A673 (cell line): ENCODE measurements at regions not wholly inside any gene's neighbourhood (a gene's known extent, or its start where the extent isn't known, plus 50 kb on each side); places are given as distances from the start of the nearest gene placed in this dataset.

Experiments
- BruUV-seq: library from RNA; stranded (reverse); fragments of 400-500 nt; replicated peaks from 2 replicates; lab custom pipeline; 2021; lab: Mats Ljungman, UMichigan
- CTCF ChIA-PET: fragments of 300-600 bp; sonication (Branson Sonifier 250); formaldehyde crosslinking; loops from one replicate; lab custom pipeline; 2022; ENCODE audit warnings: antibody characterized with exemption; lab: Charles Lee
- POLR2A ChIA-PET: fragments of 300-600 bp; sonication (Branson Sonifier 250); formaldehyde crosslinking; loops from one replicate; lab custom pipeline; 2022; ENCODE audit warnings: antibody characterized with exemption; ENCODE audit not compliant: low non-redundant PET; lab: Charles Lee
- DNase-seq: peaks from one replicate; pipeline ENCODE4 v3.0.0-alpha.2; 2015; ENCODE audit warnings: low spot score
- H3K27ac ChIP-seq: fragments of 200-600 bp; sonication (generic); 2 replicates; pipeline ENCODE4 v1.5.1; 2016; ENCODE audit warnings: mixed run types, low read depth, mild to moderate bottlenecking, mixed read lengths, antibody characterized with exemption, low read length; ENCODE audit not compliant: poor library complexity, severe bottlenecking
- H3K27me3 ChIP-seq: fragments of 200-600 bp; sonication (generic); replicated peaks from 2 replicates; pipeline ENCODE4 v1.6.1; 2017; ENCODE audit warnings: mixed run types, low read depth, mild to moderate bottlenecking, mixed read lengths, antibody characterized with exemption, low read length; ENCODE audit not compliant: insufficient read depth, poor library complexity
- H3K36me3 ChIP-seq: fragments of 200-600 bp; sonication (generic); 2 replicates; pipeline ENCODE4 v1.6.1; 2016; ENCODE audit warnings: mixed run types, mild to moderate bottlenecking, mixed read lengths, antibody characterized with exemption, low read length; ENCODE audit not compliant: insufficient read depth, poor library complexity, severe bottlenecking
- H3K4me1 ChIP-seq: fragments of 200-600 bp; sonication (generic); 2 replicates; pipeline ENCODE4 v1.6.1; 2017; ENCODE audit warnings: mixed run types, mild to moderate bottlenecking, mixed read lengths, antibody characterized with exemption, low read length; ENCODE audit not compliant: insufficient read depth, poor library complexity, severe bottlenecking
- H3K4me3 ChIP-seq: fragments of 200-600 bp; sonication (generic); 2 replicates; pipeline ENCODE4 v1.5.1; 2016; ENCODE audit warnings: low read depth, mixed run types, mild to moderate bottlenecking, mixed read lengths, low read length; ENCODE audit not compliant: poor library complexity, severe bottlenecking
- H3K9me3 ChIP-seq: fragments of 200-600 bp; sonication (generic); 2 replicates; pipeline ENCODE4 v1.6.1; 2016; ENCODE audit warnings: mixed run types, low read depth, mild to moderate bottlenecking, mixed read lengths, antibody characterized with exemption, low read length; ENCODE audit not compliant: poor library complexity, severe bottlenecking
- EZH2 ChIP-seq: fragments of 200-600 bp; sonication (generic); IDR thresholded peaks from 2 replicates; pipeline ENCODE4 v1.6.1; 2017; ENCODE audit warnings: borderline replicate concordance, low read depth, mild to moderate bottlenecking, mixed read lengths, antibody characterized with exemption, low read length; ENCODE audit not compliant: poor library complexity, severe bottlenecking
- intact Hi-C: fragments of 100-400 bp; cut with micrococcal nuclease; formaldehyde crosslinking; loops from one replicate; pipeline ENCODE4 v1.10.0; 2022; ENCODE audit not compliant: unreplicated experiment
- TF ChIP-seq, protein P1 (sequence below): fragments of 300-800, 200-600 bp; sonication (generic); conservative IDR thresholded peaks from 2 replicates; pipeline ENCODE4 v1.5.1; 2017; ENCODE audit warnings: low read depth, mild to moderate bottlenecking, antibody characterized with exemption, low read length, moderate library complexity, mixed read lengths

- H3K9me3 ChIP-seq = no peaks in the 10 kb centered on the region
- no peak for DNase-seq
- peaks cover 13% of the 10 kb centered on the region for H3K27me3 ChIP-seq
- TF ChIP-seq, protein P1, sequence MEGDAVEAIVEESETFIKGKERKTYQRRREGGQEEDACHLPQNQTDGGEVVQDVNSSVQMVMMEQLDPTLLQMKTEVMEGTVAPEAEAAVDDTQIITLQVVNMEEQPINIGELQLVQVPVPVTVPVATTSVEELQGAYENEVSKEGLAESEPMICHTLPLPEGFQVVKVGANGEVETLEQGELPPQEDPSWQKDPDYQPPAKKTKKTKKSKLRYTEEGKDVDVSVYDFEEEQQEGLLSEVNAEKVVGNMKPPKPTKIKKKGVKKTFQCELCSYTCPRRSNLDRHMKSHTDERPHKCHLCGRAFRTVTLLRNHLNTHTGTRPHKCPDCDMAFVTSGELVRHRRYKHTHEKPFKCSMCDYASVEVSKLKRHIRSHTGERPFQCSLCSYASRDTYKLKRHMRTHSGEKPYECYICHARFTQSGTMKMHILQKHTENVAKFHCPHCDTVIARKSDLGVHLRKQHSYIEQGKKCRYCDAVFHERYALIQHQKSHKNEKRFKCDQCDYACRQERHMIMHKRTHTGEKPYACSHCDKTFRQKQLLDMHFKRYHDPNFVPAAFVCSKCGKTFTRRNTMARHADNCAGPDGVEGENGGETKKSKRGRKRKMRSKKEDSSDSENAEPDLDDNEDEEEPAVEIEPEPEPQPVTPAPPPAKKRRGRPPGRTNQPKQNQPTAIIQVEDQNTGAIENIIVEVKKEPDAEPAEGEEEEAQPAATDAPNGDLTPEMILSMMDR = no peak
- no peak for TF ChIP-seq EZH2
- CTCF ChIA-PET = no interaction called here
- H3K27ac ChIP-seq = no peak overlapping the region
- no peak overlapping the region for H3K4me3 ChIP-seq
- H3K36me3 ChIP-seq = no peaks in the 10 kb centered on the region
- no peaks in the 10 kb centered on the region for H3K4me1 ChIP-seq
- intact Hi-C loops = no loop called here
- no TSS peak for BruUV-seq
- POLR2A ChIA-PET = no interaction called here
These were observed 211.4 kb downstream of the ETS1 start for GRCh38 chr11:128375961-128376360.

GRCh38 chr11:128374026-128374425 lies 213.3 kb downstream of the ETS1 start:
- Histone ChIP-seq H3K36me3 (no peaks in the 10 kb centered on the region), H3K4me3 (no peak overlapping the region), H3K9me3 (no peaks in the 10 kb centered on the region), H3K27me3 (peaks cover 17% of the 10 kb centered on the region), H3K4me1 (no peaks in the 10 kb centered on the region), H3K27ac (no peak overlapping the region)
- TF ChIP-seq, protein P1 = no peak
- no peak for TF ChIP-seq EZH2
- intact Hi-C loops = no loop called here
- ChIA-PET CTCF (no interaction called here), POLR2A (no interaction called here)
- no TSS peak for BruUV-seq
- no peak for DNase-seq

- Histone ChIP-seq H3K36me3 (no peaks in the 10 kb centered on the region), H3K27me3 (peaks cover 17% of the 10 kb centered on the region), H3K4me1 (no peaks in the 10 kb centered on the region), H3K4me3 (no peak overlapping the region), H3K27ac (no peak overlapping the region), H3K9me3 (no peaks in the 10 kb centered on the region)
- no TSS peak for BruUV-seq
- ChIA-PET CTCF (no interaction called here), POLR2A (no interaction called here)
- DNase-seq = no peak
- intact Hi-C loops = no loop called here
- TF ChIP-seq, protein P1 = no peak
- no peak for TF ChIP-seq EZH2
These were observed 214.4 kb downstream of the ETS1 start for GRCh38 chr11:128372977-128373376.
